ENCODE measurements at regions not wholly inside any gene's neighbourhood (a gene's known extent, or its start where the extent isn't known, plus 50 kb on each side); places are given as distances from the start of the nearest gene placed in this dataset.

- Histone ChIP-seq H3K79me2 (ENCODE audit: insufficient read depth, low read length) (no peaks in the 10 kb centered on the region), H2AFZ (ENCODE audit: low read length) (no peak overlapping the region), H3K27ac (ENCODE audit: low read depth, low read length) (no peak overlapping the region), H3K4me3 (ENCODE audit: insufficient read depth, low read length) (no peak overlapping the region), H3K27me3 (ENCODE audit: insufficient read depth, low read length) (peaks cover 9% of the 10 kb centered on the region), H3K9me3 (ENCODE audit: low read depth, low read length) (no peaks in the 10 kb centered on the region), H4K20me1 (ENCODE audit: insufficient read depth, low read length) (no peaks in the 10 kb centered on the region), H3K4me1 (ENCODE audit: insufficient read depth, low read length) (peaks cover 11% of the 10 kb centered on the region), H3K4me2 (ENCODE audit: insufficient read depth, low read length) (no peak overlapping the region), H3K36me3 (ENCODE audit: insufficient read depth, low read length) (no peaks in the 10 kb centered on the region)
- TF ChIP-seq, protein P1, sequence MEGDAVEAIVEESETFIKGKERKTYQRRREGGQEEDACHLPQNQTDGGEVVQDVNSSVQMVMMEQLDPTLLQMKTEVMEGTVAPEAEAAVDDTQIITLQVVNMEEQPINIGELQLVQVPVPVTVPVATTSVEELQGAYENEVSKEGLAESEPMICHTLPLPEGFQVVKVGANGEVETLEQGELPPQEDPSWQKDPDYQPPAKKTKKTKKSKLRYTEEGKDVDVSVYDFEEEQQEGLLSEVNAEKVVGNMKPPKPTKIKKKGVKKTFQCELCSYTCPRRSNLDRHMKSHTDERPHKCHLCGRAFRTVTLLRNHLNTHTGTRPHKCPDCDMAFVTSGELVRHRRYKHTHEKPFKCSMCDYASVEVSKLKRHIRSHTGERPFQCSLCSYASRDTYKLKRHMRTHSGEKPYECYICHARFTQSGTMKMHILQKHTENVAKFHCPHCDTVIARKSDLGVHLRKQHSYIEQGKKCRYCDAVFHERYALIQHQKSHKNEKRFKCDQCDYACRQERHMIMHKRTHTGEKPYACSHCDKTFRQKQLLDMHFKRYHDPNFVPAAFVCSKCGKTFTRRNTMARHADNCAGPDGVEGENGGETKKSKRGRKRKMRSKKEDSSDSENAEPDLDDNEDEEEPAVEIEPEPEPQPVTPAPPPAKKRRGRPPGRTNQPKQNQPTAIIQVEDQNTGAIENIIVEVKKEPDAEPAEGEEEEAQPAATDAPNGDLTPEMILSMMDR (IDR thresholded peaks at IDR 0.05; ENCODE audit: extremely low read depth, low read depth, low read length), result no peak
- DNase-seq (ENCODE audit: insufficient read length, low spot score, missing footprints), result peak; percentile 60
These were observed 50.9 kb upstream of the OTOF start for GRCh38 chr2:26528836-26529235.

DNA sequence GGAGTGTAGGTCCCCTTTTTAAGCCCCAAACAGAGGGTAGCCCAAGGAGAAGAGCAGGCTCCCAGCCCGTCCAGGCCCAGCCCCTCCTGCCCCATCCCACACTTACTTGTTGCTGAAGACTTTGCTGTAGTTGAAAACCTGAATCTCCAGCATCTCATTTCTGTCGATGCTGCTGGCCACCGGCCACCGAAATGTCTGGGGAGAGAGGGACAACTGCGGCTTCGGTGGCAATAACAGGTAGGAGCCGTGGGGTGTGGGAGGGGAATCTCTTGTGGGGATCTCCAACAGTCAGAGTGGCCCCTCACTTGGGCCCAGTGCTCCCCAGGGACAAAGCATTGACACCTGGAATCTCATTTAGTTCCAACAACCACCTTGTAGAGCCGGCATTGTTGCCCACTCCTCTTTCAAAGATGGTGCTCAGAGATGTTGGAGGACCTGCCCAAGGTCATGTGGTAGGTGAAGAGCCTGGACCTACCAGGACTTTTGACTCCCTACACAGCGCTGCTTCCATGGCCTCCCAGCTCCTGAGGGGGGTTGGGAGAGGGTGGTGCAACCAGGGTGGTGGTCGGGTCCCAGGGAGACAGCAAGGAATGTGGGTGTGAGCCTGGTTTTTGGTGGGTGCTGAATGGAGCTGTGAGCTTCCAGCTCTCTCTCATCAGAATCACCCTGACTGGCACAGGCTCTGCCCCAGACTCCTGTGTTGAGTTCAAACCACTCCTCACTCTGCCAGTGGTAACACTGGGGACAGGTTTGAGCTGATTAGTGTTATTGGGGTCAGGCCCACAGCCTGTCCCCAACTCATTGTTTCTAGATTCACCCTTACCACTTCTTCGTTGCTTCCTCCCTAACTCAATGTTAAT lies 50.0 kb upstream of the OTOF start:
- H4K20me1 ChIP-seq (ENCODE audit: insufficient read depth, low read length), result no peaks in the 10 kb centered on the region
- no peaks in the 10 kb centered on the region for H3K79me2 ChIP-seq (ENCODE audit: insufficient read depth, low read length)
- H3K4me1 ChIP-seq (ENCODE audit: insufficient read depth, low read length), result peaks cover 11% of the 10 kb centered on the region
- no peaks in the 10 kb centered on the region for H3K36me3 ChIP-seq (ENCODE audit: insufficient read depth, low read length)
- H3K27me3 ChIP-seq (ENCODE audit: insufficient read depth, low read length), result peaks cover 9% of the 10 kb centered on the region
- H3K27ac ChIP-seq (ENCODE audit: low read depth, low read length), result no peak overlapping the region
- H3K9me3 ChIP-seq (ENCODE audit: low read depth, low read length), result no peaks in the 10 kb centered on the region
- H2AFZ ChIP-seq (ENCODE audit: low read length), result no peak overlapping the region
- TF ChIP-seq, protein P1 (IDR thresholded peaks at IDR 0.05; ENCODE audit: extremely low read depth, low read depth, low read length), result no peak
- peak; percentile 26 for DNase-seq (ENCODE audit: insufficient read length, low spot score, missing footprints)
- no peak overlapping the region for H3K4me2 ChIP-seq (ENCODE audit: insufficient read depth, low read length)
- no peak overlapping the region for H3K4me3 ChIP-seq (ENCODE audit: insufficient read depth, low read length)
